HEK293T (cell line): ENCODE measurements at regions not wholly inside any gene's neighbourhood (a gene's known extent, or its start where the extent isn't known, plus 50 kb on each side); places are given as distances from the start of the nearest gene placed in this dataset.
"Not testable (repeated sequence)": the region's sequence is repeated elsewhere in the genome, so short reads cannot be mapped to it uniquely, and the experiment has no call there.

ENCODE experiments used
- CTCF ChIA-PET: fragments of 350-600 bp; formaldehyde crosslinking; extraction: SDS; loops from one replicate; lab custom pipeline; 2021; ENCODE audit warnings: antibody characterized with exemption, inconsistent platforms; lab: Yijun Ruan, JAX
- POLR2A ChIA-PET: fragments of 350-600 bp; formaldehyde crosslinking; extraction: SDS; loops from one replicate; lab custom pipeline; 2020; ENCODE audit warnings: antibody characterized with exemption, inconsistent platforms; lab: Yijun Ruan, JAX
- DNase-seq: peaks from one replicate; pipeline ENCODE4 v3.0.0; 2012; ENCODE audit warnings: mixed read lengths; ENCODE audit errors: extremely low spot score
- ARNT ChIP-seq: fragments of 450-650 bp; IDR thresholded peaks from 2 replicates; pipeline ENCODE4 v1.6.1; 2017; ENCODE audit warnings: mild to moderate bottlenecking
- BHLHE40 ChIP-seq: fragments of 450-650 bp; IDR thresholded peaks from 2 replicates; pipeline ENCODE4 v1.6.1; 2016; ENCODE audit warnings: mild to moderate bottlenecking, moderate library complexity, borderline replicate concordance
- CTBP1 ChIP-seq: fragments of 450-650 bp; IDR thresholded peaks from 2 replicates; pipeline ENCODE4 v1.6.1; 2016; ENCODE audit warnings: borderline replicate concordance
- ELF4 ChIP-seq: fragments of 450-650 bp; IDR thresholded peaks from 2 replicates; pipeline ENCODE4 v1.6.1; 2017; ENCODE audit warnings: antibody characterized with exemption
- FOXA1 ChIP-seq: fragments of 450-650 bp; IDR thresholded peaks from 2 replicates; pipeline ENCODE4 v1.6.1; 2016; ENCODE audit warnings: mild to moderate bottlenecking
- FOXK2 ChIP-seq: fragments of 450-650 bp; IDR thresholded peaks from 2 replicates; pipeline ENCODE4 v1.6.1; 2016; ENCODE audit warnings: mild to moderate bottlenecking
- FOXM1 ChIP-seq: fragments of 450-650 bp; IDR thresholded peaks from 2 replicates; pipeline ENCODE4 v1.6.1; 2017; ENCODE audit warnings: mild to moderate bottlenecking, borderline replicate concordance
- HDGF ChIP-seq: fragments of 450-650 bp; IDR thresholded peaks from 2 replicates; pipeline ENCODE4 v1.6.1; 2017; ENCODE audit warnings: antibody characterized with exemption, borderline replicate concordance
- L3MBTL2 ChIP-seq: fragments of 450-650 bp; conservative IDR thresholded peaks from 2 replicates; pipeline ENCODE4 v1.6.1; 2016; ENCODE audit warnings: mild to moderate bottlenecking
- LEF1 ChIP-seq: fragments of 450-650 bp; IDR thresholded peaks from 2 replicates; pipeline ENCODE4 v1.6.1; 2017; ENCODE audit warnings: mild to moderate bottlenecking, borderline replicate concordance
- NFRKB ChIP-seq: fragments of 450-650 bp; IDR thresholded peaks from 2 replicates; pipeline ENCODE4 v1.6.1; 2016; ENCODE audit warnings: mild to moderate bottlenecking, moderate library complexity
- SP1 ChIP-seq: fragments of 450-650 bp; IDR thresholded peaks from 2 replicates; pipeline ENCODE4 v1.6.1; 2017
- SUZ12 ChIP-seq: fragments of 450-650 bp; IDR thresholded peaks from 2 replicates; pipeline ENCODE4 v1.6.1; 2016; ENCODE audit warnings: mild to moderate bottlenecking
- TARDBP ChIP-seq: fragments of 450-650 bp; IDR thresholded peaks from 2 replicates; pipeline ENCODE4 v1.6.1; 2016
- ZNF384 ChIP-seq: fragments of 450-650 bp; IDR thresholded peaks from 2 replicates; pipeline ENCODE4 v1.6.1; 2016
- TF ChIP-seq, protein P1 (sequence below): fragments of 450-650 bp; IDR thresholded peaks from 2 replicates; pipeline ENCODE4 v1.6.1; 2016

DNA sequence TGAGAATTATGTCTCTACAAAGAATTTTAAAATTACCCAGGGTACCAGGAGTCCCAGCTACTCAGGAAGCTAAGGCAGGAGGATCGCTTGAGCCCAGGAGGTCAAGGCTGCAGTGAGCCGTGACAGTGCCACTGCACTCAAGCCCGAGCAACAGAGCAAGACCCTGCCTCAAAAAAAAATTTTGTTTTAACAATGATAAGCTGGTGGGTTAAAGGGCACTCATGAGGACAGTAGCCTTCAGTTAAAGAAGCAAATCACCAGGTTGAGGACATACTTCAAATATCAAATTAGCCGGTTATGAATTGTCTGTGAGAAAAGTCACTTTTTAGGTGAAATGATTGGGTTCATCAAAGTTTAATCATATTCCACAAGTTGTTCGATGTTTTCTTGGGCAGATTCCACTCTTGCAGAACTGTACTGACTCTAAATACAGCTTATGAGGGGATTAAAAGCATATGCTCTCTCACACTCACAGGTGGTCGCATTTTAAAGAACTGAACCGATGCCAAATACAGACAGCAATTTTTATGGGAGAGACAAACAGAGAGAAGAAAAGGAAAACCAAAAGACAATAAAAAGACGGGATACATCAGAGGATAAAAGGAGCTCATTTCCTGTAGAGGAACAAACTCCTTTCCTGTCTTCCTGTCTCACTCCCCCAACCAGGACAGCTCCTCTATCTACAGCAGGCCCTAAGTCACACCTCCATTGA is 582.8 kb upstream of the NRP1 start:
- ChIA-PET CTCF (no interaction called here), POLR2A (no interaction called here)
- no peak for DNase-seq
- TF ChIP-seq SUZ12 (no peak), ZNF384 (no peak), NFRKB (no peak), ARNT (no peak), LEF1 (no peak), FOXM1 (no peak), HDGF (no peak), CTBP1 (no peak), FOXA1 (no peak), ELF4 (no peak), FOXK2 (no peak), BHLHE40 (no peak), L3MBTL2 (no peak), TARDBP (no peak)
- TF ChIP-seq, protein P1, sequence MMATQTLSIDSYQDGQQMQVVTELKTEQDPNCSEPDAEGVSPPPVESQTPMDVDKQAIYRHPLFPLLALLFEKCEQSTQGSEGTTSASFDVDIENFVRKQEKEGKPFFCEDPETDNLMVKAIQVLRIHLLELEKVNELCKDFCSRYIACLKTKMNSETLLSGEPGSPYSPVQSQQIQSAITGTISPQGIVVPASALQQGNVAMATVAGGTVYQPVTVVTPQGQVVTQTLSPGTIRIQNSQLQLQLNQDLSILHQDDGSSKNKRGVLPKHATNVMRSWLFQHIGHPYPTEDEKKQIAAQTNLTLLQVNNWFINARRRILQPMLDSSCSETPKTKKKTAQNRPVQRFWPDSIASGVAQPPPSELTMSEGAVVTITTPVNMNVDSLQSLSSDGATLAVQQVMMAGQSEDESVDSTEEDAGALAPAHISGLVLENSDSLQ = no peak

DNA sequence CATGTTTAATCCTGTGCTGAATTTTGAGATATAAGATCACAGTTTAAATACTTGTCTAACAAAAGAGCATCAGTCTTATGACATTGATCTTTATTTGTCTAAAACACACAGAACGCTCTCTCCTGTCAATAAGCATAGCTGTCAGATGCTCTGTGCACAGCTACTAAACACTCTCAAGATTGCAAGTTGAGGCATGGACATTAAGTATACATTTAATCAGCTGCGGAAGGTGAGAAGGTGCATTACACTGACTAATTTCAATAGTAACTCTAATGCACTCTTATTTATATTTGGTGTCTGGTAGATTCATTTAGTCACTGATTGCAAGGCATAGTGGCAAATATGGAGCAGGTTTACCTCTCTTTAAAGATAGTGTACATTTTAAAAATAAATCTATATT is 580.3 kb upstream of the NRP1 start:
- POLR2A ChIA-PET = no interaction called here
- CTCF ChIA-PET = no interaction called here
- TF ChIP-seq NFRKB (no peak), ARNT (no peak), FOXK2 (no peak), FOXM1 (no peak), SUZ12 (no peak), BHLHE40 (no peak), ELF4 (no peak), L3MBTL2 (no peak), ZNF384 (no peak), LEF1 (no peak), FOXA1 (no peak), TARDBP (no peak), HDGF (no peak), SP1 (no peak), CTBP1 (no peak)
- TF ChIP-seq, protein P1 = no peak
- DNase-seq = no peak

DNA sequence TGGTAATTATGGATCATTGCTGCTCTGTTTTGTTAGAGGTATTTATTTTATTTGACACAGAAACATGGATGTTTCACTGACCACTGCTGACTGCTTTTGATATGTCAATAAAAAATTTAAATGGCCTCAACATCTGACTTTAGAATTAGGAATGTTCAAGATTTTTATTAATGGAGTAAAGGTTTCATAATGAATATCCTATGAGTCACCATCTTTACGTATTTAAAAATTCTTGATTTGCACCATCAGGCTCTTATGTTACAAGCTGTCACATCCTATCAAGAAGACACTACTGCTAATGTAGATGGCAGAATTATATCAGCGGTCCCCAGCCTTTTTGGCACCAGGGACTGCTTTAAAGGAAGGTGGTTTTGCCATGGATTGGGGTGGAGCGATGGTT is 578.7 kb upstream of the NRP1 start:
- DNase-seq = no peak
- ChIA-PET CTCF (no interaction called here), POLR2A (no interaction called here)
- TF ChIP-seq SP1 = no peak
- TF ChIP-seq FOXK2 = no peak

DNA sequence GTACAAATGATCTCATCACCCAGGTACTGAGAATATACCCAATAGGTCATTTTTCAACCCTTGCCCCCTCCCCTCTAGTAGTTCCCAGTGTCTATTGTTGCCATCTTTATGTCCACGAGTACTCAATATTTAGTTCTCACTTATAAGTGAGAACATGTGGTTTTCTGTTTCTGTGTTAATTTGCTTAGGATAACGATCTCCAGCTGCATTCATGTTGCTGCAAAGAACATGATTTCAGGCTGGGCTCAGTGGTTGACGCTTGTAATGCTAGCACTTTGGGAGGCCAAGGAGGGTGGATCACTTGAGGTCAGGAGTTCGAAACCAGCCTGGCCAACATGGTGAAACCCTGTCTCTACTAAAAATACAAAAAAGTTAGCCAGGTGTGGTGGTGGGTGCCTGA is 575.0 kb upstream of the NRP1 start:
- DNase-seq, POLR2A ChIA-PET: not testable (repeated sequence)
- CTCF ChIA-PET = interaction anchor here (0.7 kb wide), 1 partner anchor 69 kb away, joined by 4 read pairs; no protein-coding TSS in a partner anchor

DNA sequence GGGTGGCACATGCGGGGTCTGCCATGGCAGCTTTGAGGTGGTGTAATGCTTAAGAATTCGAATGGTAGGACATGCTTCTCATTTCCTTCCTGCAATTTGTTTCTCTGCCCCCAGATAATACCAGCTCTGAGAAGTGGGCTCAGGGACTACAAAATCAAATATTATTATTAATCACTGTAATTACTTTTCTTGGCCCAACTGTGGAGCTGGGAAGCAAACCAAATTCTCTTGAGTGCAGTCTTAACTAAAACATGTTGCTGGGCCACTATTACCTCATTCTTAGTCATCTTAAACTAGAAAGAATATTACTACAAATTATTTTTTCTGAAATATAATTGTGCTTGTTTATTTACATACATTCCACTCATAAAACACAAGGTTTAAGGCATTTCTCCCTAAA is 566.7 kb upstream of the NRP1 start:
- DNase-seq = no peak
- POLR2A ChIA-PET = no interaction called here
- CTCF ChIA-PET = no interaction called here
- TF ChIP-seq NFRKB (no peak), SP1 (no peak), BHLHE40 (no peak), FOXM1 (no peak), ELF4 (no peak), ARNT (no peak), L3MBTL2 (no peak), ZNF384 (no peak), LEF1 (no peak), TARDBP (no peak), CTBP1 (no peak), FOXA1 (no peak)
- TF ChIP-seq, protein P1 = no peak

DNA sequence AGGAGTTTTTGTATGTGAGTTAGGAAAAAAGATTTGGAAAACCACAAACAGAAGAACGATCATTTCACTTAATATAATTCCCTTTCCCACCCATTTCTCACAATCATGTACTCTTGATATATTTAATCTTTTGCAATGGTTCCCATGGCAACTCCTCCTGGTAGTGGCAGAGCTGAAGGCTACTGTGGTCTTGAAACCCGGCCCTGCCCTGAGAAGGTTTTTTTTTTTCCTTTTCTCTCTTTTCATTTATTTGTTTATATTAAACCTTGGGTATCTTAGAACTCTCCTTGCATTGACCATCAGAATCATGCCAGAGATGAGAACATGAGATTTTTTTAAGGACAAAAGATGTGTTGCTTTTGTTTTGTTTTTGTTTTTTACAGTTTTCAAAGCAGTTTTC is 566.1 kb upstream of the NRP1 start:
- CTCF ChIA-PET = no interaction called here
- DNase-seq = no peak
- POLR2A ChIA-PET = no interaction called here
- TF ChIP-seq LEF1 = no peak
- TF ChIP-seq FOXM1 = no peak
- no peak for TF ChIP-seq FOXK2
- TF ChIP-seq BHLHE40 = no peak
- TF ChIP-seq L3MBTL2 = no peak
- no peak for TF ChIP-seq NFRKB
- no peak for TF ChIP-seq SP1
- TF ChIP-seq TARDBP = no peak
- no peak for TF ChIP-seq HDGF
- TF ChIP-seq ZNF384 = no peak
- no peak for TF ChIP-seq SUZ12
- TF ChIP-seq, protein P1 = no peak
- no peak for TF ChIP-seq ELF4
- no peak for TF ChIP-seq ARNT
- TF ChIP-seq CTBP1 = no peak
- TF ChIP-seq FOXA1 = no peak
